ENCODE measurements at regions not wholly inside any gene's neighbourhood (a gene's known extent, or its start where the extent isn't known, plus 50 kb on each side); places are given as distances from the start of the nearest gene placed in this dataset.
"Not testable (repeated sequence)": the region's sequence is repeated elsewhere in the genome, so short reads cannot be mapped to it uniquely, and the experiment has no call there.

GRCh38 chr4:53863736-53864365 is 200.6 kb downstream of the CHIC2 start:
- Histone ChIP-seq H3K4me3 (ENCODE audit: low read length) (no peak overlapping the region), H3K9me3 (ENCODE audit: low read depth, low read length) (no peaks in the 10 kb centered on the region), H3K4me1 (ENCODE audit: insufficient read depth, low read length) (no peaks in the 10 kb centered on the region), H3K27me3 (ENCODE audit: insufficient read depth, low read length) (no peaks in the 10 kb centered on the region)

GRCh38 chr4:53863158-53863557 is 201.2 kb downstream of the CHIC2 start:
- no peak overlapping the region for H3K4me3 ChIP-seq (ENCODE audit: low read length)
- no peaks in the 10 kb centered on the region for H3K27me3 ChIP-seq (ENCODE audit: insufficient read depth, low read length)
- no peaks in the 10 kb centered on the region for H3K9me3 ChIP-seq (ENCODE audit: low read depth, low read length)
- no peaks in the 10 kb centered on the region for H3K4me1 ChIP-seq (ENCODE audit: insufficient read depth, low read length)

GRCh38 chr4:53861856-53862610 is 202.4 kb downstream of the CHIC2 start:
- Histone ChIP-seq H3K4me3 (ENCODE audit: low read length) (no peak overlapping the region), H3K4me1 (ENCODE audit: insufficient read depth, low read length) (no peaks in the 10 kb centered on the region), H3K9me3 (ENCODE audit: low read depth, low read length) (no peaks in the 10 kb centered on the region), H3K27me3 (ENCODE audit: insufficient read depth, low read length) (no peaks in the 10 kb centered on the region)

- Histone ChIP-seq H3K27me3 (ENCODE audit: insufficient read depth, low read length) (no peaks in the 10 kb centered on the region), H3K9me3 (ENCODE audit: low read depth, low read length) (no peaks in the 10 kb centered on the region), H3K4me3 (ENCODE audit: low read length) (no peak overlapping the region), H3K4me1 (ENCODE audit: insufficient read depth, low read length) (peaks cover 17% of the 10 kb centered on the region)
These were observed 205.1 kb downstream of the CHIC2 start for GRCh38 chr4:53859305-53859704.

GRCh38 chr4:53858744-53859143 is 205.7 kb downstream of the CHIC2 start:
- peaks cover 17% of the 10 kb centered on the region for H3K4me1 ChIP-seq (ENCODE audit: insufficient read depth, low read length)
- no peaks in the 10 kb centered on the region for H3K9me3 ChIP-seq (ENCODE audit: low read depth, low read length)
- no peaks in the 10 kb centered on the region for H3K27me3 ChIP-seq (ENCODE audit: insufficient read depth, low read length)
- H3K4me3 ChIP-seq (ENCODE audit: low read length): no peak overlapping the region

GRCh38 chr4:53855581-53856250 is 208.7 kb downstream of the CHIC2 start:
- Histone ChIP-seq H3K9me3 (ENCODE audit: low read depth, low read length) (no peaks in the 10 kb centered on the region), H3K4me3 (ENCODE audit: low read length) (no peak overlapping the region), H3K4me1 (ENCODE audit: insufficient read depth, low read length) (peaks cover 17% of the 10 kb centered on the region), H3K27me3 (ENCODE audit: insufficient read depth, low read length) (no peaks in the 10 kb centered on the region)

- Histone ChIP-seq H3K4me3 (ENCODE audit: low read length) (no peak overlapping the region), H3K27me3 (ENCODE audit: insufficient read depth, low read length) (no peaks in the 10 kb centered on the region), H3K4me1 (ENCODE audit: insufficient read depth, low read length) (peaks cover 17% of the 10 kb centered on the region), H3K9me3 (ENCODE audit: low read depth, low read length) (no peaks in the 10 kb centered on the region)
These were observed 209.3 kb downstream of the CHIC2 start for GRCh38 chr4:53854991-53855568.

- Histone ChIP-seq H3K9me3 (ENCODE audit: low read depth, low read length) (no peaks in the 10 kb centered on the region), H3K4me1 (ENCODE audit: insufficient read depth, low read length) (peaks cover 17% of the 10 kb centered on the region), H3K27me3 (ENCODE audit: insufficient read depth, low read length) (no peaks in the 10 kb centered on the region), H3K4me3 (ENCODE audit: low read length) (no peak overlapping the region)
These were observed 212.1 kb downstream of the CHIC2 start for GRCh38 chr4:53852343-53852742.

- H3K9me3 ChIP-seq (ENCODE audit: low read depth, low read length): no peaks in the 10 kb centered on the region
- no peak overlapping the region for H3K4me3 ChIP-seq (ENCODE audit: low read length)
- no peaks in the 10 kb centered on the region for H3K27me3 ChIP-seq (ENCODE audit: insufficient read depth, low read length)
- H3K4me1 ChIP-seq (ENCODE audit: insufficient read depth, low read length): no peaks in the 10 kb centered on the region
These were observed 216.4 kb downstream of the CHIC2 start for GRCh38 chr4:53847965-53848364.

GRCh38 chr4:53844551-53844950 is 219.9 kb downstream of the CHIC2 start:
- Histone ChIP-seq H3K4me1 (ENCODE audit: insufficient read depth, low read length) (no peaks in the 10 kb centered on the region), H3K27me3 (ENCODE audit: insufficient read depth, low read length) (no peaks in the 10 kb centered on the region), H3K9me3 (ENCODE audit: low read depth, low read length) (no peaks in the 10 kb centered on the region), H3K4me3 (ENCODE audit: low read length) (no peak overlapping the region)

GRCh38 chr4:53844133-53844532 is 220.3 kb downstream of the CHIC2 start:
- Histone ChIP-seq H3K27me3 (ENCODE audit: insufficient read depth, low read length) (no peaks in the 10 kb centered on the region), H3K4me1 (ENCODE audit: insufficient read depth, low read length) (no peaks in the 10 kb centered on the region), H3K4me3 (ENCODE audit: low read length) (no peak overlapping the region), H3K9me3 (ENCODE audit: low read depth, low read length) (no peaks in the 10 kb centered on the region)

- Histone ChIP-seq H3K9me3 (ENCODE audit: low read depth, low read length) (no peaks in the 10 kb centered on the region), H3K27me3 (ENCODE audit: insufficient read depth, low read length) (no peaks in the 10 kb centered on the region), H3K4me1 (ENCODE audit: insufficient read depth, low read length) (no peaks in the 10 kb centered on the region), H3K4me3 (ENCODE audit: low read length) (no peak overlapping the region)
These were observed 222.7 kb downstream of the CHIC2 start for GRCh38 chr4:53841711-53842110.

GRCh38 chr4:53840643-53841042 is 223.8 kb downstream of the CHIC2 start:
- Histone ChIP-seq H3K4me3 (ENCODE audit: low read length) (no peak overlapping the region), H3K4me1 (ENCODE audit: insufficient read depth, low read length) (no peaks in the 10 kb centered on the region), H3K27me3 (ENCODE audit: insufficient read depth, low read length) (no peaks in the 10 kb centered on the region), H3K9me3 (ENCODE audit: low read depth, low read length) (no peaks in the 10 kb centered on the region)

- H3K4me1 ChIP-seq (ENCODE audit: insufficient read depth, low read length); H3K27me3 ChIP-seq (ENCODE audit: insufficient read depth, low read length); H3K4me3 ChIP-seq (ENCODE audit: low read length): not testable (repeated sequence)
- H3K9me3 ChIP-seq (ENCODE audit: low read depth, low read length): peaks cover 10% of the 10 kb centered on the region
These were observed 231.0 kb downstream of the CHIC2 start for GRCh38 chr4:53833302-53834003.

GRCh38 chr4:53832549-53832948 is 231.9 kb downstream of the CHIC2 start:
- peaks cover 10% of the 10 kb centered on the region for H3K9me3 ChIP-seq (ENCODE audit: low read depth, low read length)
- H3K4me3 ChIP-seq (ENCODE audit: low read length): no peak overlapping the region
- H3K27me3 ChIP-seq (ENCODE audit: insufficient read depth, low read length): peaks cover 2% of the 10 kb centered on the region
- H3K4me1 ChIP-seq (ENCODE audit: insufficient read depth, low read length): no peaks in the 10 kb centered on the region
